ENCODE measurements at regions not wholly inside any gene's neighbourhood (a gene's known extent, or its start where the extent isn't known, plus 50 kb on each side); places are given as distances from the start of the nearest gene placed in this dataset.

- H3K9me3 ChIP-seq (ENCODE audit: control insufficient read depth in 2 of 3, low read length in 3 of 3), result peaks cover 0 to 4% (median 0%) of the 10 kb centered on the region in 3 experiments
- Mint-ChIP-seq H3K4me3 (no peak overlapping the region), H3K27me3 (no peaks in the 10 kb centered on the region), H3K4me1 (no peaks in the 10 kb centered on the region), H3K27ac (no peak overlapping the region), H3K9me3 (peaks cover 0 to 34% (median 7%) of the 10 kb centered on the region in 11 donors), H3K36me3 (peaks cover 0 to 3% (median 0%) of the 10 kb centered on the region in 5 donors)
- H3K27me3 ChIP-seq (ENCODE audit: control insufficient read depth in 2 of 2, insufficient read depth in 2 of 2, low read length in 2 of 2), result no peaks in the 10 kb centered on the region
- CTCF ChIA-PET, result no interaction called here
- no peaks in the 10 kb centered on the region for H3K4me1 ChIP-seq (ENCODE audit: control insufficient read depth in 2 of 2, insufficient read depth in 2 of 2, low read length in 2 of 2)
- H3K36me3 ChIP-seq (ENCODE audit: control insufficient read depth in 2 of 3, insufficient read depth in 3 of 3, low read length in 3 of 3), result no peaks in the 10 kb centered on the region
- no peak overlapping the region for H3K4me3 ChIP-seq (ENCODE audit: low read length)
- ATAC-seq, result no peak
- no peak for DNase-seq
- POLR2A ChIA-PET, result no interaction called here
- H3K27ac ChIP-seq (ENCODE audit: low read depth, low read length), result no peak overlapping the region
- intact Hi-C loops (cut with micrococcal nuclease), result no loop called here
Measured at GRCh38 chr2:123359636-123360035, 665.5 kb upstream of the CNTNAP5 start.

- DNase-seq (no peak), ATAC-seq (no peak)
- Histone ChIP-seq H3K4me3 (ENCODE audit: low read length) (no peak overlapping the region), H3K27ac (ENCODE audit: low read depth, low read length) (no peak overlapping the region), H3K9me3 (ENCODE audit: control insufficient read depth in 2 of 3, low read length in 3 of 3) (no peaks in the 10 kb centered on the region), H3K36me3 (ENCODE audit: control insufficient read depth in 2 of 3, insufficient read depth in 3 of 3, low read length in 3 of 3) (no peaks in the 10 kb centered on the region), H3K4me1 (ENCODE audit: control insufficient read depth in 2 of 2, insufficient read depth in 2 of 2, low read length in 2 of 2) (no peaks in the 10 kb centered on the region), H3K27me3 (ENCODE audit: control insufficient read depth in 2 of 2, insufficient read depth in 2 of 2, low read length in 2 of 2) (no peaks in the 10 kb centered on the region)
- Mint-ChIP-seq H3K4me1 (no peaks in the 10 kb centered on the region), H3K27me3 (no peaks in the 10 kb centered on the region), H3K4me3 (no peak overlapping the region), H3K36me3 (peaks cover 0 to 3% (median 0%) of the 10 kb centered on the region in 5 donors), H3K27ac (no peak overlapping the region), H3K9me3 (peaks cover 2 to 29% (median 9%) of the 10 kb centered on the region in 11 donors)
- intact Hi-C loops (cut with micrococcal nuclease), result no loop called here
- ChIA-PET CTCF (no interaction called here), POLR2A (no interaction called here)
Measured at GRCh38 chr2:123362671-123363440, 662.2 kb upstream of the CNTNAP5 start.

GRCh38 chr2:123363826-123364225 lies 661.3 kb upstream of the CNTNAP5 start:
- no peak overlapping the region for H3K4me3 Mint-ChIP-seq
- intact Hi-C loops (cut with micrococcal nuclease), result no loop called here
- ATAC-seq (no peak), DNase-seq (no peak)
- Histone ChIP-seq H3K9me3 (ENCODE audit: control insufficient read depth in 2 of 3, low read length in 3 of 3) (no peaks in the 10 kb centered on the region), H3K27me3 (ENCODE audit: control insufficient read depth in 2 of 2, insufficient read depth in 2 of 2, low read length in 2 of 2) (no peaks in the 10 kb centered on the region), H3K36me3 (ENCODE audit: control insufficient read depth in 2 of 3, insufficient read depth in 3 of 3, low read length in 3 of 3) (no peaks in the 10 kb centered on the region), H3K4me1 (ENCODE audit: control insufficient read depth in 2 of 2, insufficient read depth in 2 of 2, low read length in 2 of 2) (no peaks in the 10 kb centered on the region), H3K4me3 (ENCODE audit: low read length) (no peak overlapping the region), H3K27ac (ENCODE audit: low read depth, low read length) (no peak overlapping the region)
- POLR2A ChIA-PET, result no interaction called here
- H3K27ac Mint-ChIP-seq, result no peak overlapping the region
- no peaks in the 10 kb centered on the region for H3K4me1 Mint-ChIP-seq
- no peaks in the 10 kb centered on the region for H3K27me3 Mint-ChIP-seq
- peaks cover 2 to 29% (median 9%) of the 10 kb centered on the region in 11 donors for H3K9me3 Mint-ChIP-seq
- peaks cover 0 to 3% (median 0%) of the 10 kb centered on the region in 5 donors for H3K36me3 Mint-ChIP-seq
- CTCF ChIA-PET, result no interaction called here

- Histone ChIP-seq H3K36me3 (ENCODE audit: control insufficient read depth in 2 of 3, insufficient read depth in 3 of 3, low read length in 3 of 3) (no peaks in the 10 kb centered on the region), H3K4me3 (ENCODE audit: low read length) (no peak overlapping the region), H3K4me1 (ENCODE audit: control insufficient read depth in 2 of 2, insufficient read depth in 2 of 2, low read length in 2 of 2) (no peaks in the 10 kb centered on the region), H3K27me3 (ENCODE audit: control insufficient read depth in 2 of 2, insufficient read depth in 2 of 2, low read length in 2 of 2) (no peaks in the 10 kb centered on the region), H3K9me3 (ENCODE audit: control insufficient read depth in 2 of 3, low read length in 3 of 3) (no peaks in the 10 kb centered on the region), H3K27ac (ENCODE audit: low read depth, low read length) (no peak overlapping the region)
- H3K9me3 Mint-ChIP-seq, result peaks cover 2 to 33% (median 9%) of the 10 kb centered on the region in 11 donors
- ChIA-PET POLR2A (no interaction called here), CTCF (no interaction called here)
- intact Hi-C loops (cut with micrococcal nuclease), result no loop called here
- DNase-seq (no peak), ATAC-seq (no peak)
- no peaks in the 10 kb centered on the region for H3K27me3 Mint-ChIP-seq
- no peak overlapping the region for H3K4me3 Mint-ChIP-seq
- H3K4me1 Mint-ChIP-seq, result no peaks in the 10 kb centered on the region
- H3K27ac Mint-ChIP-seq, result no peak overlapping the region
- peaks cover 0 to 3% (median 0%) of the 10 kb centered on the region in 5 donors for H3K36me3 Mint-ChIP-seq
Measured at GRCh38 chr2:123364243-123364896, 660.7 kb upstream of the CNTNAP5 start.

- H3K4me3 Mint-ChIP-seq, result no peak overlapping the region
- POLR2A ChIA-PET, result no interaction called here
- ATAC-seq (no peak), DNase-seq (no peak)
- H3K36me3 Mint-ChIP-seq, result peaks cover 0 to 3% (median 0%) of the 10 kb centered on the region in 5 donors
- H3K9me3 Mint-ChIP-seq, result peaks cover 0 to 29% (median 5%) of the 10 kb centered on the region in 11 donors
- Histone ChIP-seq H3K9me3 (ENCODE audit: control insufficient read depth in 2 of 3, low read length in 3 of 3) (no peaks in the 10 kb centered on the region), H3K27me3 (ENCODE audit: control insufficient read depth in 2 of 2, insufficient read depth in 2 of 2, low read length in 2 of 2) (no peaks in the 10 kb centered on the region), H3K27ac (ENCODE audit: low read depth, low read length) (no peak overlapping the region), H3K4me3 (ENCODE audit: low read length) (no peak overlapping the region), H3K4me1 (ENCODE audit: control insufficient read depth in 2 of 2, insufficient read depth in 2 of 2, low read length in 2 of 2) (no peaks in the 10 kb centered on the region), H3K36me3 (ENCODE audit: control insufficient read depth in 2 of 3, insufficient read depth in 3 of 3, low read length in 3 of 3) (no peaks in the 10 kb centered on the region)
- H3K27me3 Mint-ChIP-seq, result no peaks in the 10 kb centered on the region
- H3K4me1 Mint-ChIP-seq, result no peaks in the 10 kb centered on the region
- no peak overlapping the region for H3K27ac Mint-ChIP-seq
- intact Hi-C loops (cut with micrococcal nuclease), result no loop called here
- CTCF ChIA-PET, result no interaction called here
Measured at GRCh38 chr2:123366239-123366837, 658.7 kb upstream of the CNTNAP5 start.

GRCh38 chr2:123370186-123370585 lies 654.9 kb upstream of the CNTNAP5 start:
- H3K9me3 Mint-ChIP-seq, result peaks cover 0 to 29% (median 7%) of the 10 kb centered on the region in 11 donors
- Histone ChIP-seq H3K27ac (ENCODE audit: low read depth, low read length) (no peak overlapping the region), H3K27me3 (ENCODE audit: control insufficient read depth in 2 of 2, insufficient read depth in 2 of 2, low read length in 2 of 2) (no peaks in the 10 kb centered on the region), H3K36me3 (ENCODE audit: control insufficient read depth in 2 of 3, insufficient read depth in 3 of 3, low read length in 3 of 3) (no peaks in the 10 kb centered on the region), H3K4me1 (ENCODE audit: control insufficient read depth in 2 of 2, insufficient read depth in 2 of 2, low read length in 2 of 2) (no peaks in the 10 kb centered on the region), H3K9me3 (ENCODE audit: control insufficient read depth in 2 of 3, low read length in 3 of 3) (no peaks in the 10 kb centered on the region), H3K4me3 (ENCODE audit: low read length) (no peak overlapping the region)
- POLR2A ChIA-PET, result no interaction called here
- ATAC-seq, result no peak
- H3K4me3 Mint-ChIP-seq, result no peak overlapping the region
- H3K27me3 Mint-ChIP-seq, result no peaks in the 10 kb centered on the region
- peaks cover 0 to 3% (median 0%) of the 10 kb centered on the region in 5 donors for H3K36me3 Mint-ChIP-seq
- intact Hi-C loops (cut with micrococcal nuclease), result no loop called here
- CTCF ChIA-PET, result no interaction called here
- DNase-seq, result no peak
- no peak overlapping the region for H3K27ac Mint-ChIP-seq
- no peaks in the 10 kb centered on the region for H3K4me1 Mint-ChIP-seq

Data from naive thymus-derived CD4-positive, alpha-beta T cell (primary cell).